ENCODE measurements at regions not wholly inside any gene's neighbourhood (a gene's known extent, or its start where the extent isn't known, plus 50 kb on each side); places are given as distances from the start of the nearest gene placed in this dataset.

- H3K4me3 ChIP-seq (ENCODE audit: low read depth, low read length), result no peak overlapping the region
- DNase-seq (ENCODE audit: low read depth), result no peak
- TF ChIP-seq MAX (IDR thresholded peaks at IDR 0.05; ENCODE audit: low read depth, low read length) (no peak), POLR2A (IDR thresholded peaks at IDR 0.05; ENCODE audit: extremely low read depth, insufficient read length) (no peak), MYC (IDR thresholded peaks at IDR 0.05; ENCODE audit: low read depth, low read length) (no peak), CTCF (IDR thresholded peaks at IDR 0.05; ENCODE audit: low read depth, low read length) (no peak)
Observed at GRCh38 chr16:5478036-5478435, 380.4 kb upstream of the EEF2KMT start.

GRCh38 chr16:5477251-5477650, 379.7 kb upstream of the EEF2KMT start:
- H3K4me3 ChIP-seq (ENCODE audit: low read depth, low read length), result no peak overlapping the region
- DNase-seq (ENCODE audit: low read depth), result no peak
- TF ChIP-seq MYC (IDR thresholded peaks at IDR 0.05; ENCODE audit: low read depth, low read length) (no peak), POLR2A (IDR thresholded peaks at IDR 0.05; ENCODE audit: extremely low read depth, insufficient read length) (no peak), MAX (IDR thresholded peaks at IDR 0.05; ENCODE audit: low read depth, low read length) (no peak), CTCF (IDR thresholded peaks at IDR 0.05; ENCODE audit: low read depth, low read length) (no peak)

- DNase-seq (ENCODE audit: low read depth), result no peak
- TF ChIP-seq MAX (IDR thresholded peaks at IDR 0.05; ENCODE audit: low read depth, low read length), result no peak
- no peak for TF ChIP-seq MYC (IDR thresholded peaks at IDR 0.05; ENCODE audit: low read depth, low read length)
- TF ChIP-seq POLR2A (IDR thresholded peaks at IDR 0.05; ENCODE audit: extremely low read depth, insufficient read length), result no peak
- no peak for TF ChIP-seq CTCF (IDR thresholded peaks at IDR 0.05; ENCODE audit: low read depth, low read length)
- H3K4me3 ChIP-seq (ENCODE audit: low read depth, low read length), result no peak overlapping the region
Observed at GRCh38 chr16:5472552-5472951, 375.0 kb upstream of the EEF2KMT start.

GRCh38 chr16:5468488-5468887, 370.9 kb upstream of the EEF2KMT start:
- no peak overlapping the region for H3K4me3 ChIP-seq (ENCODE audit: low read depth, low read length)
- DNase-seq (ENCODE audit: low read depth), result no peak
- TF ChIP-seq POLR2A (IDR thresholded peaks at IDR 0.05; ENCODE audit: extremely low read depth, insufficient read length) (no peak), CTCF (IDR thresholded peaks at IDR 0.05; ENCODE audit: low read depth, low read length) (no peak), MYC (IDR thresholded peaks at IDR 0.05; ENCODE audit: low read depth, low read length) (no peak), MAX (IDR thresholded peaks at IDR 0.05; ENCODE audit: low read depth, low read length) (no peak)

- TF ChIP-seq MYC (IDR thresholded peaks at IDR 0.05; ENCODE audit: low read depth, low read length) (no peak), MAX (IDR thresholded peaks at IDR 0.05; ENCODE audit: low read depth, low read length) (no peak), CTCF (IDR thresholded peaks at IDR 0.05; ENCODE audit: low read depth, low read length) (no peak), POLR2A (IDR thresholded peaks at IDR 0.05; ENCODE audit: extremely low read depth, insufficient read length) (no peak)
- H3K4me3 ChIP-seq (ENCODE audit: low read depth, low read length), result no peak overlapping the region
- DNase-seq (ENCODE audit: low read depth), result no peak
Observed at GRCh38 chr16:5467552-5467951, 370.0 kb upstream of the EEF2KMT start.

- no peak for TF ChIP-seq MAX (IDR thresholded peaks at IDR 0.05; ENCODE audit: low read depth, low read length)
- no peak for TF ChIP-seq POLR2A (IDR thresholded peaks at IDR 0.05; ENCODE audit: extremely low read depth, insufficient read length)
- no peak for TF ChIP-seq MYC (IDR thresholded peaks at IDR 0.05; ENCODE audit: low read depth, low read length)
- TF ChIP-seq CTCF (IDR thresholded peaks at IDR 0.05; ENCODE audit: low read depth, low read length), result no peak
- no peak overlapping the region for H3K4me3 ChIP-seq (ENCODE audit: low read depth, low read length)
- no peak for DNase-seq (ENCODE audit: low read depth)
Observed at GRCh38 chr16:5466551-5466950, 369.0 kb upstream of the EEF2KMT start.
